ENCODE measurements at regions not wholly inside any gene's neighbourhood (a gene's known extent, or its start where the extent isn't known, plus 50 kb on each side); places are given as distances from the start of the nearest gene placed in this dataset.

GRCh38 chr12:78697817-78698415, 166.7 kb upstream of the SYT1 start:
- no peak for TF ChIP-seq POLR2A (IDR thresholded peaks at IDR 0.05)
- no peak for TF ChIP-seq CTCF (IDR thresholded peaks at IDR 0.05)
- TF ChIP-seq EP300 (IDR thresholded peaks at IDR 0.05): no peak
- no peak for TF ChIP-seq POLR2AphosphoS5 (IDR thresholded peaks at IDR 0.05)
